Osteoblast (primary cell): ENCODE measurements at regions not wholly inside any gene's neighbourhood (a gene's known extent, or its start where the extent isn't known, plus 50 kb on each side); places are given as distances from the start of the nearest gene placed in this dataset.

ENCODE experiments used
- DNase-seq: peaks from one replicate; pipeline ENCODE4 v3.0.0; 2011; ENCODE audit warnings: low spot score, mixed read lengths; ENCODE audit not compliant: insufficient read length; ENCODE audit errors: missing footprints
- H2AFZ ChIP-seq: 2 replicates; pipeline ENCODE4 v1.6.0; 2011; ENCODE audit warnings: mild to moderate bottlenecking, low read length
- H3K27ac ChIP-seq: 2 replicates; pipeline ENCODE4 v1.5.1; 2011; ENCODE audit warnings: mild to moderate bottlenecking, low read depth, low read length, moderate library complexity
- H3K27me3 ChIP-seq: 2 replicates; pipeline ENCODE4 v1.6.0; 2012; ENCODE audit warnings: mild to moderate bottlenecking, control low read depth, inconsistent platforms, low read length, moderate library complexity; ENCODE audit not compliant: insufficient read depth
- H3K36me3 ChIP-seq: 2 replicates; pipeline ENCODE4 v1.5.1; 2011; ENCODE audit warnings: mild to moderate bottlenecking, low read length, control low read depth, moderate library complexity; ENCODE audit not compliant: insufficient read depth
- H3K4me1 ChIP-seq: 2 replicates; pipeline ENCODE4 v1.5.1; 2011; ENCODE audit warnings: mild to moderate bottlenecking, low read length, control low read depth, moderate library complexity; ENCODE audit not compliant: insufficient read depth
- H3K4me2 ChIP-seq: 2 replicates; pipeline ENCODE4 v1.6.0; 2011; ENCODE audit warnings: mild to moderate bottlenecking, low read length; ENCODE audit not compliant: insufficient read depth
- H3K4me3 ChIP-seq: fragments of 200-600 bp; sonication (generic); 3 replicates; pipeline ENCODE4 v1.5.1; 2012; ENCODE audit warnings: mild to moderate bottlenecking, low read length, inconsistent platforms; ENCODE audit not compliant: insufficient read depth
- H3K79me2 ChIP-seq: 2 replicates; pipeline ENCODE4 v1.6.0; 2012; ENCODE audit warnings: mild to moderate bottlenecking, low read length, control low read depth, inconsistent platforms; ENCODE audit not compliant: insufficient read depth
- H3K9me3 ChIP-seq: 2 replicates; pipeline ENCODE4 v1.5.1; 2011; ENCODE audit warnings: low read depth, low read length, control low read depth
- H4K20me1 ChIP-seq: 2 replicates; pipeline ENCODE4 v1.6.0; 2012; ENCODE audit warnings: mild to moderate bottlenecking, low read length, control low read depth; ENCODE audit not compliant: insufficient read depth
- TF ChIP-seq, protein P1 (sequence below): IDR thresholded peaks from 2 replicates; pipeline ENCODE4 v1.5.1; 2011; ENCODE audit warnings: mild to moderate bottlenecking, low read depth, low read length, moderate library complexity; ENCODE audit errors: extremely low read depth

DNA sequence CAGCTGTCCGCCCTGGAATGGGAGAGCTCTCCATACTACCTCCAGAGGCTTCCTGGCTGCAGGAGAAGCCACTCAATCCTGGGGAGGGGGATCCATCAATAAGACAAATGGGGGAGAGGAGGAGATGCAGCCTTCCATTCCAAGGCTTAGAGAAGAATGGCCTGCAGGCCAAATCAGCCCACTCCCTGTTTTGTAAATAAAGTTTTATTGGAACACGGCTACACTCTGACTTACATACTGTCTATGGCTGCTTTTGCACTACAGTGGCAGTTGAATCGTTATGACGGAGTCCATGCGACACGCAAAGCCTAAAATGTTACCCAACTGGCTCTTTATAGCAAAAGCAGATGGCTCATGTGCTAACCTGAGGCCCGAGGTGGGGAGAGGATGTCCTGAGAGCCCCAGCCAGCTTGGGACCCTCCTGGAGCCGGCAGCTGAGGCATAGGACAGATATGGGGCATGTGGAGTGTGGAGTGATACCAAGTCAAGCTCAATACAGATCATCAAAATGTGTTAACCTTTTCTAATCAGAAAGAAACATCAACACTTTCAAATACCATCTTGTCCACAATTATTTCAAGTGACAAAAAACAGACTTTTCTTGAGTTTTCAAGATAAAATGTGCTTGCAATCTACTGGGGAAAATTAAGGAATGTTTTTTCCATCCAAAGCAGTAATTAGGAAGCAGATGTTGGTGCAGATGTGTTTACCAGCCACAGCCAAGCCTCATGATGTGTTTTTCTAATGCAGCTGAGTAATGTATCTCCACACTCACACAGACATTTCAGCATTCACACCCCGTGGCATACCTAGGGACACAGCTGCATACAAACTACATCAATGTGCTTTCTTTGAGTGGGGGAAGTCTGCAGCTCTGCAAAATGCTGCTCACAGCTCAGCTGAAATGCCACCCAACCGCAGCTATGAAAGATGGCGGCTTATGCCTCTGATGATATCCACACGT lies 181.6 kb downstream of the SHANK2 start:
- Histone ChIP-seq H3K4me1 (no peaks in the 10 kb centered on the region), H3K4me2 (no peak overlapping the region), H3K4me3 (no peak overlapping the region), H3K9me3 (no peaks in the 10 kb centered on the region), H3K27me3 (no peaks in the 10 kb centered on the region), H3K27ac (no peak overlapping the region), H2AFZ (no peak overlapping the region), H3K36me3 (no peaks in the 10 kb centered on the region), H3K79me2 (no peaks in the 10 kb centered on the region), H4K20me1 (no peaks in the 10 kb centered on the region)
- TF ChIP-seq, protein P1, sequence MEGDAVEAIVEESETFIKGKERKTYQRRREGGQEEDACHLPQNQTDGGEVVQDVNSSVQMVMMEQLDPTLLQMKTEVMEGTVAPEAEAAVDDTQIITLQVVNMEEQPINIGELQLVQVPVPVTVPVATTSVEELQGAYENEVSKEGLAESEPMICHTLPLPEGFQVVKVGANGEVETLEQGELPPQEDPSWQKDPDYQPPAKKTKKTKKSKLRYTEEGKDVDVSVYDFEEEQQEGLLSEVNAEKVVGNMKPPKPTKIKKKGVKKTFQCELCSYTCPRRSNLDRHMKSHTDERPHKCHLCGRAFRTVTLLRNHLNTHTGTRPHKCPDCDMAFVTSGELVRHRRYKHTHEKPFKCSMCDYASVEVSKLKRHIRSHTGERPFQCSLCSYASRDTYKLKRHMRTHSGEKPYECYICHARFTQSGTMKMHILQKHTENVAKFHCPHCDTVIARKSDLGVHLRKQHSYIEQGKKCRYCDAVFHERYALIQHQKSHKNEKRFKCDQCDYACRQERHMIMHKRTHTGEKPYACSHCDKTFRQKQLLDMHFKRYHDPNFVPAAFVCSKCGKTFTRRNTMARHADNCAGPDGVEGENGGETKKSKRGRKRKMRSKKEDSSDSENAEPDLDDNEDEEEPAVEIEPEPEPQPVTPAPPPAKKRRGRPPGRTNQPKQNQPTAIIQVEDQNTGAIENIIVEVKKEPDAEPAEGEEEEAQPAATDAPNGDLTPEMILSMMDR = no peak
- DNase-seq = no peak

DNA sequence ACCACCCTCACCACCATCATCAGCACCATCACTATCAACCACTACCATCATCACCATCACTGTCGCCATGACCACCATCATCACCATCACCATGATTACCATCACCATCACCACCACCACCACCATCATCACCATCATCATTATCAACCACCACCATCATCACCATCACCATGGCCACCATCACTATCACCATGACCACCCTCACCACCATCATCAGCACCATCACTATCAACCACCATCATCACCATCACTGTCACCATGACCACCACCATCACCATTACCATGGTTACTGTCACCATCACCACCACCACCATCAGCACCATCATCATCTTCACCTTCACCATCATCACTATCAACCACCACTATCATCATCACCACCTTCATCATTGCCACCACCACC lies 183.4 kb downstream of the SHANK2 start:
- H3K4me2 ChIP-seq = no peak overlapping the region
- H3K27me3 ChIP-seq = no peaks in the 10 kb centered on the region
- no peaks in the 10 kb centered on the region for H3K9me3 ChIP-seq

DNA sequence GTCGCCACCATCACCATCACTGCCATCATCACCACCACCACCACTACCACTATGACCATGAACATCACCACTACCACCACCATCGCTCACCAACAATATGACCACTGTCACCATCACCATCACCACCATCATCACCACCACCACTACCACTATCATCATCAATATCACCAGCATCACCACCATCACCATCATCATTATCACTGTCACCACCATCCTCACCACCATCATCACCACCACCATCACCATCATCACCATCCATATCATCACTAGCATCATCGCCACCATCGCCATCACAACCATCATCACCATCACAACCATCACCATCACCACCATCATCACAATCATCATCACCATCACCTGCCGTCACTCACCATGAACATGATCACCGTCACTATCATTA lies 184.6 kb downstream of the SHANK2 start:
- Histone ChIP-seq H3K9me3 (no peaks in the 10 kb centered on the region), H3K27me3 (no peaks in the 10 kb centered on the region), H2AFZ (no peak overlapping the region), H3K79me2 (no peaks in the 10 kb centered on the region), H3K4me2 (no peak overlapping the region), H3K27ac (no peak overlapping the region), H3K36me3 (no peaks in the 10 kb centered on the region), H3K4me1 (no peaks in the 10 kb centered on the region), H3K4me3 (no peak overlapping the region), H4K20me1 (no peaks in the 10 kb centered on the region)
- TF ChIP-seq, protein P1 = no peak
- DNase-seq = no peak

More for the DNA sequence above, 183.4 kb downstream of the SHANK2 start:
- Histone ChIP-seq H3K4me3 (no peak overlapping the region), H3K79me2 (no peaks in the 10 kb centered on the region), H4K20me1 (no peaks in the 10 kb centered on the region), H3K27ac (no peak overlapping the region), H3K4me1 (no peaks in the 10 kb centered on the region), H2AFZ (no peak overlapping the region), H3K36me3 (no peaks in the 10 kb centered on the region)
- TF ChIP-seq, protein P1 = no peak
- no peak for DNase-seq

DNA sequence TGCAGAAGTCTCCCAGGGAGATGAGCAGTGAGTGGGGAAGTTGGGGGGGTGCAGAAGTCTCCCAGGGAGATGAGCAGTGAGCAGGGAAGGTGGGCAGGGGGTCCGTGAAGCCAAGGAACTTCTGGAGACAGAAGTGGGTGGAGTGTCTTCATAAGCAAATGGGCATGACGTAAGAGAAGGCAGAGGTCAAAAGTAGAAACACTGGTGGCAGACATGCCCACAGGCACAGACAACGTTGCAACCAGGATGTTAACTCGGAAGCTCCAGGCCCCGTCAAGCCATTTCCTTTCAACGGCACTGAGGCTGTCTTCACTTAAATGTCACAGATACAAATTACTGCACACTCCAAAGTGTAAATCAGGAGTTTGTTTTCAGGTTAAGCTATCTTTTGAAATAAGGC lies 186.1 kb downstream of the SHANK2 start:
- no peak overlapping the region for H3K27ac ChIP-seq
- no peak overlapping the region for H2AFZ ChIP-seq
- no peaks in the 10 kb centered on the region for H4K20me1 ChIP-seq
- no peak overlapping the region for H3K4me2 ChIP-seq
- no peaks in the 10 kb centered on the region for H3K9me3 ChIP-seq
- H3K27me3 ChIP-seq = no peaks in the 10 kb centered on the region
- no peak for DNase-seq
- no peaks in the 10 kb centered on the region for H3K4me1 ChIP-seq
- H3K4me3 ChIP-seq = no peak overlapping the region
- TF ChIP-seq, protein P1 = no peak
- H3K79me2 ChIP-seq = no peaks in the 10 kb centered on the region
- no peaks in the 10 kb centered on the region for H3K36me3 ChIP-seq
